ENCODE measurements at regions not wholly inside any gene's neighbourhood (a gene's known extent, or its start where the extent isn't known, plus 50 kb on each side); places are given as distances from the start of the nearest gene placed in this dataset.
"Not testable (repeated sequence)": the region's sequence is repeated elsewhere in the genome, so short reads cannot be mapped to it uniquely, and the experiment has no call there.

DNA sequence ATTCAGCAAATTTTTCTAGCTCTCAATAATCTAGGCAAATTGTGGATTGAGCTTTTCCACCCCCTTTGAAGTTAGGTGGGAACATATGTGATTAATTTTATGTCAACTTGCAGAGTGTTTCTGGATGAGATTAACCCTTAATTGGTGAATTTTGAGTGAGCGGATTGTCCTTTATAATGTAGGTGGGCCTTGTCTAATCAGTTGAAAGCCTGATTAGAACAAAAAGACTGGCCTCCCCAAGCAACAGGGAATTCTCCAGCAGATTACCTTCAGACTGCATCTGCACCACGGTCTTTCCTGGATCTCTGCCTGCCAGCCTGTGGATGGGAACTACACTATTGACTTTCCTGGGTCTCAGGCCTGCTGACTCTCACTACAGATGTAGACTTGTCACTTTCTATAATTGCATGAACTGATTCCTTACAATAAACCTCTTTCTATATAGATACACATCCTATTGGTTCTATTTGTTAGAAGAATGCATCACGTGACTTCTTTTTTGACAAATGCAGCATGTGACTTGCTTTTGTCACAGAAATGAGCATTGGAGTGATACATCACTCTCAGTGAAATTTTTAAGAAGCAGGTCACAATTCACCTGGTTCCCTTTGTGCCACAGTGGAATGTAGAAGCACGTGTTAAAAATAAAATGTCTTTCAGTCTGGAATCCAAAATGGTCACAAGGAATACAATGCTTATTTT lies 1038.3 kb downstream of the CDH11 start:
- no peak for TF ChIP-seq POLR2A (IDR thresholded peaks at IDR 0.05; ENCODE audit: extremely low read depth, insufficient read length)
- no peak for TF ChIP-seq MAX (IDR thresholded peaks at IDR 0.05; ENCODE audit: low read depth, low read length)
- no peak for TF ChIP-seq CTCF (IDR thresholded peaks at IDR 0.05; ENCODE audit: low read depth, low read length)
- TF ChIP-seq MYC (IDR thresholded peaks at IDR 0.05; ENCODE audit: low read depth, low read length): no peak
- H3K4me3 ChIP-seq (ENCODE audit: low read depth, low read length): no peak overlapping the region
- no peak for DNase-seq (ENCODE audit: low read depth)

DNA sequence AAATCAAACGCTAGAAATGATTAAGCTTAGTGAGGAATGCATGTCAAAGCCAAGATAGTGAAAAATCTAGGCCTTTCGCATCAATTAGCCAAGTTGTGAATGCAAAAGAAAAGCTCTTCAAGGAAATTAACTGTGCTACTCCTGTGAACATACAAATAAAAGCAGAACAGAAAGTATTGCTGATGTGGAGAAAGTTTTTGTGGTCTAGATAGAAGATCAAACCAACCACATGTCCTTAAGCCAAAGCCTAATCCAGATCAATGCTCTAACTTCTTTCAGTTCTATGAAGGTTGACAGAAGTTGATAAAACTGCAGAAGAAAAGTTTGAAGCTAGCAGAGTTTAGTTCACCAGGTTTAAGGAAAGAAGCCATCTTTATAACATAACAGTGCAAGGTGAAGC lies 1044.6 kb downstream of the CDH11 start:
- TF ChIP-seq CTCF (IDR thresholded peaks at IDR 0.05; ENCODE audit: low read depth, low read length) (no peak), MYC (IDR thresholded peaks at IDR 0.05; ENCODE audit: low read depth, low read length) (no peak), POLR2A (IDR thresholded peaks at IDR 0.05; ENCODE audit: extremely low read depth, insufficient read length) (no peak), MAX (IDR thresholded peaks at IDR 0.05; ENCODE audit: low read depth, low read length) (no peak)
- no peak overlapping the region for H3K4me3 ChIP-seq (ENCODE audit: low read depth, low read length)
- DNase-seq (ENCODE audit: low read depth): no peak

DNA sequence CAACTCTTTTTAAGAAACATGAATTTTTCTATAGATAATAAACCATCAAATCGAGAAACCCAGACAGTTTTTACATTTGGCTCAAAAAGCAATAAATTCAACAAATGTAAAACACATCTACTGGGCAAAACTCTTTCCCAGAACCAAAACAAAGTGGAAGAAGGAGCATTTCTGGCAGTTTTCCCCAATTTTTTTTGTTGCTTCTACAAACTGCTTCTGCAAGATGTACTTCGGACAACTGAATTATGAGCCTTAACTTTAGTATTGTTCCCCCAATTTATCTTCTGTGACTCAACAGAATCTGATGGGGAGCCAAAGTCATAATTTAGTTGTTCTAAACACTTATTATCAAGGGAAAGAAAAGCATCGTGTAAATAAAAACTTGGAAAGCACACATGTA lies 1047.2 kb downstream of the CDH11 start:
- TF ChIP-seq POLR2A (IDR thresholded peaks at IDR 0.05; ENCODE audit: extremely low read depth, insufficient read length) (no peak), CTCF (IDR thresholded peaks at IDR 0.05; ENCODE audit: low read depth, low read length) (no peak), MYC (IDR thresholded peaks at IDR 0.05; ENCODE audit: low read depth, low read length) (no peak), MAX (IDR thresholded peaks at IDR 0.05; ENCODE audit: low read depth, low read length) (no peak)
- no peak overlapping the region for H3K4me3 ChIP-seq (ENCODE audit: low read depth, low read length)
- DNase-seq (ENCODE audit: low read depth): no peak

DNA sequence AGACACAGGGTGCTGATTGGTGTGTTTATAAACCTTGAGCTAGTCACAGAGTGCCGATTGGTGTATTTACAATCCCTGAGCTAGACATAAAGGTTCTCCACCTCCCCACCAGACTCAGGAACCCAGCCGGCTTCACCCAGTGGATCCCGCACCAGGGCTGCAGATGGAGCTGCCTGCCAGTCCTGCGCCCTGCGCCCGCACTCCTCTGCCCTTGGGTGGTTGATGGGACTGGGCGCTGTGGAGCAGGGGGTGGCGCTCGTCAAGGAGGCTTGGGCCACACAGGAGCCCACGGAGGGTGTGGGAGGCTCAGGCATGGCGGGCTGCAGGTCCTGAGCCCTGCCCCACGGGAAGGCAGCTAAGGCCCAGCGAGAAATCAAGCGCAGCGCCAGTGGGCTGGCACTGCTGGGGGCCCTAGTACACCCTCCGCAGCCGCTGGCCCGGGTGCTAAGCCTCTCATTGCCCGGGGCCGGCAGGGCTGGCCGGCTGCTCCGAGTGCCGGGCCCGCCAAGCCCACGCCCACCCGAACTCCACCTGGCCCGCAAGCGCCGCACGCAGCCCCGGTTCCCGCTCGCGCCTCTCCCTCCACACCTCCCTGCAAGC lies 1049.6 kb downstream of the CDH11 start:
- DNase-seq (ENCODE audit: low read depth); H3K4me3 ChIP-seq (ENCODE audit: low read depth, low read length): not testable (repeated sequence)

- H3K4me3 ChIP-seq (ENCODE audit: low read depth, low read length): no peak overlapping the region
- TF ChIP-seq MYC (IDR thresholded peaks at IDR 0.05; ENCODE audit: low read depth, low read length) (no peak), CTCF (IDR thresholded peaks at IDR 0.05; ENCODE audit: low read depth, low read length) (no peak), POLR2A (IDR thresholded peaks at IDR 0.05; ENCODE audit: extremely low read depth, insufficient read length) (no peak), MAX (IDR thresholded peaks at IDR 0.05; ENCODE audit: low read depth, low read length) (no peak)
- DNase-seq (ENCODE audit: low read depth): no peak
These were observed 1056.3 kb downstream of the CDH11 start for GRCh38 chr16:64065523-64065922.

DNA sequence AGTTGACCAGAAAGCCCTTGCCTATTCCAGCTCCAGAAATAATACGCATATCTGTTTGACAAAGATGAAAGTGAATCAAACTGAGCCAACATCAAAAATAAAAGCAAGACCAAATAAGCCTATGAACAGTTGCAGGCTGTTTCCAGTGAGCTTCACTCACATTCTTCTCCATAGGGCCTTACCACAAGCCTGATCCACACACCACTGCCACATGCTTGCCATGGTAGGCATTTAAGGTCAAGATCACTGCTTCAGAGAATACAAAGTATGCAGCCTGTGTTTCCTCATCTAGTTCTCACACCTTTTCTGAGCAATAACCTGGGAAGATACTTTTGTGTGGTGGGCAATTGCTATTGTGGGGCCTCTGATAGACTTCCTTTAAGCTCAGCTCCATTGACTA lies 1060.2 kb downstream of the CDH11 start:
- no peak for DNase-seq (ENCODE audit: low read depth)
- no peak overlapping the region for H3K4me3 ChIP-seq (ENCODE audit: low read depth, low read length)
- TF ChIP-seq MAX (IDR thresholded peaks at IDR 0.05; ENCODE audit: low read depth, low read length) (no peak), CTCF (IDR thresholded peaks at IDR 0.05; ENCODE audit: low read depth, low read length) (no peak), POLR2A (IDR thresholded peaks at IDR 0.05; ENCODE audit: extremely low read depth, insufficient read length) (no peak), MYC (IDR thresholded peaks at IDR 0.05; ENCODE audit: low read depth, low read length) (no peak)
